ENCODE measurements at regions not wholly inside any gene's neighbourhood (a gene's known extent, or its start where the extent isn't known, plus 50 kb on each side); places are given as distances from the start of the nearest gene placed in this dataset.

DNA sequence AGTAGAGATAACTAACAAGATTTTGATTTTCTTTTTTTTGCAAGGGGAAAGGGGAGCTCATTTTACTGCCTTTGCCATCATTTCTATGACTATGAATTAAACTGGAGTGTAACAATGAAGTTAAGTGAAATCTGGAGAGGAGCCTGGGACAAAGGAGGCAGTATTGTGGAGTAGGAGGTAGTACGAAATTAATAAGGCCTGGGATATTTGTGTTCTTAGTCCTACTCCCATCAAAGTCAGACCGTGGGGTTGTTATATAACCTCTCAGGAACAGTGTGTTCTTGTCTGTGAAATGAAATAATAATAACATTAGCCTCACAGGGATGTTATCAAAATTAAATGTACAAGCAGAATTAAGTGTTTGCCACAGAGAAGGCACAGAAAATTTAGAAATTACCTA is 204.3 kb upstream of the EMCN start:
- WGBS, 2 donors = 86 to 94% methylated on average over 2 of the region's 2 CpGs
- no peaks in the 10 kb centered on the region for H3K9me3 ChIP-seq (ENCODE audit: control insufficient read depth in 4 of 4, insufficient read depth in 3 of 4, low read length in 3 of 4)
- DNase-seq = no peak
- no peak for ATAC-seq (ENCODE audit: insufficient read depth, low FRiP score)
- H3K9ac ChIP-seq (ENCODE audit: insufficient read depth in 1 of 2, low read length in 2 of 2) = no peak overlapping the region
- no peaks in the 10 kb centered on the region for H3K27me3 ChIP-seq (ENCODE audit: control insufficient read depth in 3 of 3, insufficient read depth in 3 of 3, low read length in 2 of 3)
- no peaks in the 10 kb centered on the region for H3K36me3 ChIP-seq (ENCODE audit: control insufficient read depth in 4 of 4, insufficient read depth in 4 of 4, low read length in 4 of 4)
- no peaks in the 10 kb centered on the region for H3K4me1 ChIP-seq (ENCODE audit: control insufficient read depth in 5 of 5, insufficient read depth in 5 of 5, low read length in 5 of 5)
- no peak for TF ChIP-seq CTCF (IDR thresholded peaks at IDR 0.05; ENCODE audit: control extremely low read depth, extremely low read depth)
- H3K4me3 ChIP-seq = no peak overlapping the region
- no peak overlapping the region for H3K27ac ChIP-seq (ENCODE audit: low read depth in 1 of 2, low read length in 1 of 2)

- TF ChIP-seq CTCF (IDR thresholded peaks at IDR 0.05; ENCODE audit: control extremely low read depth, extremely low read depth) = no peak
- H3K27ac ChIP-seq (ENCODE audit: low read depth in 1 of 2, low read length in 1 of 2) = no peak overlapping the region
- ATAC-seq (ENCODE audit: insufficient read depth, low FRiP score) = no peak
These were observed 203.7 kb upstream of the EMCN start for GRCh38 chr4:100721490-100721889.

DNA sequence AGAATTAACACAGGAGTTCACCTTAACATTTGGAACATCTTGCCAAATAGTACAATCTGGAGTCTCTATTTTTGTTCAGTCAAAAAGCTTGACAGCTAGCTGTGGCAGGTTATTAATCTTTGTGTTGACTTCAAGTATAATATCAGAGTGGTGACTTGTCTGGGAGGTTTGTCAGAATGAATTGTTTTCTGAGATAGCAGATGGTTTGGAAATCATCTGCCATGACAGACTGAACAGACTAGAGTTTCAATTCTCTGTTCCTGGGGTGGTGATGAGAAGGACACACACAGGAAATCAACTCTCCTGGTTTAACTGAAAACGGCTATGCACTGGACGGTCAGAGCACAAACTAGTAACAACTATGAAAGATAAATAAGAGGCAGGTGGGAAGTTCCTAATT is 203.3 kb upstream of the EMCN start:
- H3K4me1 ChIP-seq (ENCODE audit: control insufficient read depth in 5 of 5, insufficient read depth in 5 of 5, low read length in 5 of 5) = no peaks in the 10 kb centered on the region
- no peak overlapping the region for H3K27ac ChIP-seq (ENCODE audit: low read depth in 1 of 2, low read length in 1 of 2)
- ATAC-seq (ENCODE audit: insufficient read depth, low FRiP score) (no peak), DNase-seq (no peak)
- no peak for TF ChIP-seq CTCF (IDR thresholded peaks at IDR 0.05; ENCODE audit: control extremely low read depth, extremely low read depth)
- H3K27me3 ChIP-seq (ENCODE audit: control insufficient read depth in 3 of 3, insufficient read depth in 3 of 3, low read length in 2 of 3) = no peaks in the 10 kb centered on the region
- 82 to 91% methylated on average over 2 of the region's 2 CpGs for WGBS, 2 donors
- H3K36me3 ChIP-seq (ENCODE audit: control insufficient read depth in 4 of 4, insufficient read depth in 4 of 4, low read length in 4 of 4) = no peaks in the 10 kb centered on the region
- H3K9ac ChIP-seq (ENCODE audit: insufficient read depth in 1 of 2, low read length in 2 of 2) = no peak overlapping the region
- no peaks in the 10 kb centered on the region for H3K9me3 ChIP-seq (ENCODE audit: control insufficient read depth in 4 of 4, insufficient read depth in 3 of 4, low read length in 3 of 4)
- H3K4me3 ChIP-seq = no peak overlapping the region

More at GRCh38 chr4:100721490-100721889, 203.7 kb upstream of the EMCN start:
- H3K4me3 ChIP-seq = no peak overlapping the region
- no peaks in the 10 kb centered on the region for H3K4me1 ChIP-seq (ENCODE audit: control insufficient read depth in 5 of 5, insufficient read depth in 5 of 5, low read length in 5 of 5)
- H3K36me3 ChIP-seq (ENCODE audit: control insufficient read depth in 4 of 4, insufficient read depth in 4 of 4, low read length in 4 of 4) = no peaks in the 10 kb centered on the region
- DNase-seq = no peak
- no peaks in the 10 kb centered on the region for H3K9me3 ChIP-seq (ENCODE audit: control insufficient read depth in 4 of 4, insufficient read depth in 3 of 4, low read length in 3 of 4)
- no peaks in the 10 kb centered on the region for H3K27me3 ChIP-seq (ENCODE audit: control insufficient read depth in 3 of 3, insufficient read depth in 3 of 3, low read length in 2 of 3)
- no peak overlapping the region for H3K9ac ChIP-seq (ENCODE audit: insufficient read depth in 1 of 2, low read length in 2 of 2)

GRCh38 chr4:100716416-100716815 is 198.6 kb upstream of the EMCN start:
- 82 to 90% methylated on average over 5 of the region's 5 CpGs for WGBS, 2 donors
- ATAC-seq (ENCODE audit: insufficient read depth, low FRiP score) = no peak

More at GRCh38 chr4:100716416-100716815, 198.6 kb upstream of the EMCN start:
- TF ChIP-seq CTCF (IDR thresholded peaks at IDR 0.05; ENCODE audit: control extremely low read depth, extremely low read depth) = no peak
- no peaks in the 10 kb centered on the region for H3K4me1 ChIP-seq (ENCODE audit: control insufficient read depth in 5 of 5, insufficient read depth in 5 of 5, low read length in 5 of 5)
- no peak overlapping the region for H3K27ac ChIP-seq (ENCODE audit: low read depth in 1 of 2, low read length in 1 of 2)
- no peak overlapping the region for H3K4me3 ChIP-seq
- no peaks in the 10 kb centered on the region for H3K27me3 ChIP-seq (ENCODE audit: control insufficient read depth in 3 of 3, insufficient read depth in 3 of 3, low read length in 2 of 3)
- no peaks in the 10 kb centered on the region for H3K36me3 ChIP-seq (ENCODE audit: control insufficient read depth in 4 of 4, insufficient read depth in 4 of 4, low read length in 4 of 4)
- DNase-seq = no peak
- H3K9me3 ChIP-seq (ENCODE audit: control insufficient read depth in 4 of 4, insufficient read depth in 3 of 4, low read length in 3 of 4) = no peaks in the 10 kb centered on the region
- H3K9ac ChIP-seq (ENCODE audit: insufficient read depth in 1 of 2, low read length in 2 of 2) = no peak overlapping the region

Measured in lung (tissue), 11 donors.